H1 (cell line): ENCODE measurements at regions not wholly inside any gene's neighbourhood (a gene's known extent, or its start where the extent isn't known, plus 50 kb on each side); places are given as distances from the start of the nearest gene placed in this dataset.

ENCODE experiments used
- BCL11A ChIP-seq, 2 experiments: IDR thresholded peaks; one replicate each; pipeline ENCODE4 v1.6.1; 2011; ENCODE audit warnings: low read depth in 2 of 2, low read length in 2 of 2, mild to moderate bottlenecking in 2 of 2
- CBX5 ChIP-seq: fragments of 300-800, 300-1000 bp; sonication (generic); IDR thresholded peaks from 2 replicates; pipeline ENCODE4 v1.7.1; 2016; ENCODE audit warnings: antibody characterized with exemption, low read length, low read depth
- CEBPB ChIP-seq: IDR thresholded peaks from 2 replicates; pipeline ENCODE4 v1.6.1; 2012; ENCODE audit warnings: low read depth, low read length
- CREB1 ChIP-seq: IDR thresholded peaks from 2 replicates; pipeline ENCODE4 v1.6.1; 2012; ENCODE audit warnings: inconsistent platforms
- CTCF ChIP-seq, 3 experiments: IDR thresholded peaks; 1 replicate in 2 of 3; 2 replicates in 1 of 3; pipeline versions ENCODE4 v1.5.1 to v1.6.1; 2011; ENCODE audit warnings: low read length in 3 of 3, mild to moderate bottlenecking in 3 of 3, inconsistent platforms in 2 of 3, low read depth in 1 of 3, moderate library complexity in 1 of 3; ENCODE audit not compliant: insufficient read depth in 1 of 3; ENCODE audit errors: control extremely low read depth in 1 of 3
- E2F6 ChIP-seq: IDR thresholded peaks from 2 replicates; pipeline ENCODE4 v1.6.1; 2012; ENCODE audit warnings: inconsistent platforms
- EZH2 ChIP-seq: fragments of 200-600 bp; sonication (generic); IDR thresholded peaks from 2 replicates; pipeline ENCODE4 v1.7.1; 2012; ENCODE audit warnings: low read depth, mild to moderate bottlenecking, moderate library complexity, low read length, inconsistent platforms; ENCODE audit not compliant: severe bottlenecking
- JUN ChIP-seq: IDR thresholded peaks from 2 replicates; pipeline ENCODE4 v1.6.1; 2011; ENCODE audit warnings: low read depth, mild to moderate bottlenecking, improper control_type of control experiment, low read length
- JUND ChIP-seq: IDR thresholded peaks from 2 replicates; pipeline ENCODE4 v1.6.1; 2011; ENCODE audit warnings: mild to moderate bottlenecking, improper control_type of control experiment, low read length
- MAX ChIP-seq: IDR thresholded peaks from 2 replicates; pipeline ENCODE4 v1.6.1; 2012; ENCODE audit warnings: inconsistent platforms
- NRF1 ChIP-seq: IDR thresholded peaks from 2 replicates; pipeline ENCODE4 v1.6.1; 2011; ENCODE audit warnings: mild to moderate bottlenecking, low read depth, low read length, improper control_type of control experiment
- RXRA ChIP-seq: IDR thresholded peaks from 2 replicates; pipeline ENCODE4 v1.6.1; 2011; ENCODE audit warnings: low read depth, mild to moderate bottlenecking, low read length, moderate library complexity; ENCODE audit not compliant: insufficient read depth
- SIN3A ChIP-seq, 2 experiments: IDR thresholded peaks in 1 of 2; conservative IDR thresholded peaks in 1 of 2; 2 replicates each; pipeline ENCODE4 v1.6.1; 2011 to 2012; ENCODE audit warnings: low read length in 2 of 2, improper control_type of control experiment in 1 of 2, low read depth in 1 of 2, mild to moderate bottlenecking in 1 of 2
- USF2 ChIP-seq: IDR thresholded peaks from 2 replicates; pipeline ENCODE4 v1.6.1; 2011; ENCODE audit warnings: low read length, improper control_type of control experiment

- TF ChIP-seq NRF1 (no peak), CTCF (IDR thresholded peaks at IDR 0.05; ENCODE audit: control extremely low read depth in 1 of 3, insufficient read depth in 1 of 3, low read depth in 1 of 3, low read length in 3 of 3) (no peak), E2F6 (no peak), BCL11A (IDR thresholded peaks at IDR 0.05; ENCODE audit: low read depth in 2 of 2, low read length in 2 of 2) (no peak), EZH2 (no peak), USF2 (no peak), SIN3A (conservative IDR thresholded peaks at IDR 0.05 in 1 of 2, IDR thresholded peaks at IDR 0.05 in 1 of 2; ENCODE audit: low read depth in 1 of 2, low read length in 2 of 2) (no peak), JUND (no peak), CBX5 (no peak), CREB1 (no peak), CEBPB (no peak), JUN (no peak), MAX (no peak), RXRA (no peak)
Measured at GRCh38 chr2:187126247-187127005, 277.5 kb upstream of the ZSWIM2 start.
